ENCODE measurements at regions not wholly inside any gene's neighbourhood (a gene's known extent, or its start where the extent isn't known, plus 50 kb on each side); places are given as distances from the start of the nearest gene placed in this dataset.

DNA sequence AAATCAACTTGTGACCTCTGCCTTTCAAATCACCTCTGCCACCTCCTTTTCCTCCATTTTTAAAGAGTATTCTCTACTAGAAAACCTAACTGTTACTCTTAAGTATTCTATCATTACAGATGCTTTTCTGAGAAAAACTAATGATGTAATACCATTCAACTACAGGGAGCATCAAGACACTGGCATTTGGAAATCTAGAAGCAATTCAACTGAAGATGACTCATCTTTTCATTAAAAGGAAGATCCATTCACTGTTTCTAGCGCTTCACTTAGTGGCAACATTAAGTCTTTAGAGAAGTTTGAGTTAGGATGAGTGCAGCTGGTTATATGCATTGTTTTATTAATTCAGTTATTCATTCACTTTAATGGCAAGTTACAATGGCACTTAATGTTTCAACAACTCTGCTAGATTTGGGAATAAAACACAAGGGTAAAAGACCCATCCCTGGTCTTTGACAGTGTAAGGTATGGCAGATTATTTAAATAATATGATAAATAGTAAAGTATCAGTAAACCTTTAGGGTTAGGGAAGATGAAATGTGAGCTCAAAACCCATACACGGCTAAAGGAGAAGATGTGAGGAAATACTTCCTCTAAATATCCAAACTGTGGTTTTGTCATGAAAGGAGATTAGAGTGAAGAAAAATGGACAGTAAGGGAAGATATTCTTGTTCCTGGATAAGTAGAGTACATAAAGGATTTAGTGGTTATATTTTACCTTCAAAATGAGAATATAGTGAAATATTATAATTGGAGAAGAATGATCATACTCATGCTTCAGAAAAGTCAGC is 61.7 kb downstream of the KCNJ2 start:
- Histone ChIP-seq H3K4me3 (ENCODE audit: low read depth in 1 of 3, low read length in 3 of 3) (no peak overlapping the region), H3K27ac (ENCODE audit: low read depth in 1 of 2, low read length in 2 of 2) (no peak overlapping the region), H3K36me3 (ENCODE audit: control insufficient read depth in 4 of 4, insufficient read depth in 3 of 4, low read depth in 1 of 4, low read length in 3 of 4) (no peaks in the 10 kb centered on the region), H3K27me3 (ENCODE audit: control insufficient read depth in 4 of 4, insufficient read depth in 4 of 4, low read length in 3 of 4) (peaks cover 0 to 8% (median under 1%) of the 10 kb centered on the region in 4 donors), H3K9ac (ENCODE audit: low read depth in 1 of 2, low read length in 2 of 2) (no peak overlapping the region), H3K4me1 (ENCODE audit: control insufficient read depth in 4 of 4, insufficient read depth in 4 of 4, low read length in 3 of 4) (no peaks in the 10 kb centered on the region), H3K9me3 (ENCODE audit: control insufficient read depth in 4 of 4, low read length in 3 of 4) (no peaks in the 10 kb centered on the region)
- 75% methylated on average over 2 of the region's 2 CpGs for WGBS
- DNase-seq (ENCODE audit: low spot score), result no peak
- TF ChIP-seq YY1 (IDR thresholded peaks at IDR 0.05), result no peak
- TF ChIP-seq, protein P1, sequence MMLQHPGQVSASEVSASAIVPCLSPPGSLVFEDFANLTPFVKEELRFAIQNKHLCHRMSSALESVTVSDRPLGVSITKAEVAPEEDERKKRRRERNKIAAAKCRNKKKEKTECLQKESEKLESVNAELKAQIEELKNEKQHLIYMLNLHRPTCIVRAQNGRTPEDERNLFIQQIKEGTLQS (IDR thresholded peaks at IDR 0.05), result no peak

DNA sequence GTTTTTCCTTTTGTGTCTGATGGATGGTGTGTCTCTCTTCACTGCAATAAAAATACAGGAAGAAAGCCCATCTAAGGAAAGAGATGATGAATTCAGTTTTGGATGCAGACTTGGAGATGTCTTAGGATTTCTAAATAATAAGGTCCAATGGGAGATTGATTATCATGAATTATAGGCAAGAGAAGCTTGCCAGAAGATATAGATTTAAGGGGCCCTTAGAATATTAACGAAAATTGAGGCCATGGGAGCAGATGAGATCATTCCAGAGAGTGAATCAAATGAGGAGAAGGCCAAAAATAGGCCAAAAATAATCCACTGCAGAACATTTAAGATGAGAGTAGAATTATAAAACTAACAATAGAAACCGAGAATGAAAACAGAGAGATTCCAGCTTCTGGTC is 63.1 kb downstream of the KCNJ2 start:
- no peak for DNase-seq (ENCODE audit: low spot score)
- Histone ChIP-seq H3K27me3 (ENCODE audit: control insufficient read depth in 4 of 4, insufficient read depth in 4 of 4, low read length in 3 of 4) (peaks cover 0 to 8% (median 0%) of the 10 kb centered on the region in 4 donors), H3K4me3 (ENCODE audit: low read depth in 1 of 3, low read length in 3 of 3) (no peak overlapping the region), H3K36me3 (ENCODE audit: control insufficient read depth in 4 of 4, insufficient read depth in 3 of 4, low read depth in 1 of 4, low read length in 3 of 4) (no peaks in the 10 kb centered on the region), H3K9ac (ENCODE audit: low read depth in 1 of 2, low read length in 2 of 2) (no peak overlapping the region), H3K4me1 (ENCODE audit: control insufficient read depth in 4 of 4, insufficient read depth in 4 of 4, low read length in 3 of 4) (no peaks in the 10 kb centered on the region), H3K27ac (ENCODE audit: low read depth in 1 of 2, low read length in 2 of 2) (no peak overlapping the region), H3K9me3 (ENCODE audit: control insufficient read depth in 4 of 4, low read length in 3 of 4) (no peaks in the 10 kb centered on the region)
- WGBS, result 62% methylated on average over 2 of the region's 2 CpGs
- TF ChIP-seq NR2F2 (IDR thresholded peaks at IDR 0.05) (no peak), RXRA (IDR thresholded peaks at IDR 0.05) (no peak), GABPA (IDR thresholded peaks at IDR 0.05 in 1 of 2, conservative IDR thresholded peaks at IDR 0.05 in 1 of 2) (no peak), JUND (IDR thresholded peaks at IDR 0.05) (no peak), FOXA1 (IDR thresholded peaks at IDR 0.05) (no peak), FOXA2 (IDR thresholded peaks at IDR 0.05) (no peak), EGR1 (IDR thresholded peaks at IDR 0.05; ENCODE audit: low read depth in 2 of 2) (no peak), SP1 (IDR thresholded peaks at IDR 0.05) (no peak), RAD21 (IDR thresholded peaks at IDR 0.05) (no peak), TAF1 (conservative IDR thresholded peaks at IDR 0.05) (no peak), HNF4A (conservative IDR thresholded peaks at IDR 0.05) (no peak), HNF4G (IDR thresholded peaks at IDR 0.05) (no peak)
- TF ChIP-seq, protein P1 (IDR thresholded peaks at IDR 0.05), result no peak
- TF ChIP-seq, protein P2, sequence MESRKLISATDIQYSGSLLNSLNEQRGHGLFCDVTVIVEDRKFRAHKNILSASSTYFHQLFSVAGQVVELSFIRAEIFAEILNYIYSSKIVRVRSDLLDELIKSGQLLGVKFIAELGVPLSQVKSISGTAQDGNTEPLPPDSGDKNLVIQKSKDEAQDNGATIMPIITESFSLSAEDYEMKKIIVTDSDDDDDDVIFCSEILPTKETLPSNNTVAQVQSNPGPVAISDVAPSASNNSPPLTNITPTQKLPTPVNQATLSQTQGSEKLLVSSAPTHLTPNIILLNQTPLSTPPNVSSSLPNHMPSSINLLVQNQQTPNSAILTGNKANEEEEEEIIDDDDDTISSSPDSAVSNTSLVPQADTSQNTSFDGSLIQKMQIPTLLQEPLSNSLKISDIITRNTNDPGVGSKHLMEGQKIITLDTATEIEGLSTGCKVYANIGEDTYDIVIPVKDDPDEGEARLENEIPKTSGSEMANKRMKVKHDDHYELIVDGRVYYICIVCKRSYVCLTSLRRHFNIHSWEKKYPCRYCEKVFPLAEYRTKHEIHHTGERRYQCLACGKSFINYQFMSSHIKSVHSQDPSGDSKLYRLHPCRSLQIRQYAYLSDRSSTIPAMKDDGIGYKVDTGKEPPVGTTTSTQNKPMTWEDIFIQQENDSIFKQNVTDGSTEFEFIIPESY (IDR thresholded peaks at IDR 0.05), result no peak
- TF ChIP-seq, protein P3, sequence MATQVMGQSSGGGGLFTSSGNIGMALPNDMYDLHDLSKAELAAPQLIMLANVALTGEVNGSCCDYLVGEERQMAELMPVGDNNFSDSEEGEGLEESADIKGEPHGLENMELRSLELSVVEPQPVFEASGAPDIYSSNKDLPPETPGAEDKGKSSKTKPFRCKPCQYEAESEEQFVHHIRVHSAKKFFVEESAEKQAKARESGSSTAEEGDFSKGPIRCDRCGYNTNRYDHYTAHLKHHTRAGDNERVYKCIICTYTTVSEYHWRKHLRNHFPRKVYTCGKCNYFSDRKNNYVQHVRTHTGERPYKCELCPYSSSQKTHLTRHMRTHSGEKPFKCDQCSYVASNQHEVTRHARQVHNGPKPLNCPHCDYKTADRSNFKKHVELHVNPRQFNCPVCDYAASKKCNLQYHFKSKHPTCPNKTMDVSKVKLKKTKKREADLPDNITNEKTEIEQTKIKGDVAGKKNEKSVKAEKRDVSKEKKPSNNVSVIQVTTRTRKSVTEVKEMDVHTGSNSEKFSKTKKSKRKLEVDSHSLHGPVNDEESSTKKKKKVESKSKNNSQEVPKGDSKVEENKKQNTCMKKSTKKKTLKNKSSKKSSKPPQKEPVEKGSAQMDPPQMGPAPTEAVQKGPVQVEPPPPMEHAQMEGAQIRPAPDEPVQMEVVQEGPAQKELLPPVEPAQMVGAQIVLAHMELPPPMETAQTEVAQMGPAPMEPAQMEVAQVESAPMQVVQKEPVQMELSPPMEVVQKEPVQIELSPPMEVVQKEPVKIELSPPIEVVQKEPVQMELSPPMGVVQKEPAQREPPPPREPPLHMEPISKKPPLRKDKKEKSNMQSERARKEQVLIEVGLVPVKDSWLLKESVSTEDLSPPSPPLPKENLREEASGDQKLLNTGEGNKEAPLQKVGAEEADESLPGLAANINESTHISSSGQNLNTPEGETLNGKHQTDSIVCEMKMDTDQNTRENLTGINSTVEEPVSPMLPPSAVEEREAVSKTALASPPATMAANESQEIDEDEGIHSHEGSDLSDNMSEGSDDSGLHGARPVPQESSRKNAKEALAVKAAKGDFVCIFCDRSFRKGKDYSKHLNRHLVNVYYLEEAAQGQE (IDR thresholded peaks at IDR 0.05), result no peak
- TF ChIP-seq, protein P4, sequence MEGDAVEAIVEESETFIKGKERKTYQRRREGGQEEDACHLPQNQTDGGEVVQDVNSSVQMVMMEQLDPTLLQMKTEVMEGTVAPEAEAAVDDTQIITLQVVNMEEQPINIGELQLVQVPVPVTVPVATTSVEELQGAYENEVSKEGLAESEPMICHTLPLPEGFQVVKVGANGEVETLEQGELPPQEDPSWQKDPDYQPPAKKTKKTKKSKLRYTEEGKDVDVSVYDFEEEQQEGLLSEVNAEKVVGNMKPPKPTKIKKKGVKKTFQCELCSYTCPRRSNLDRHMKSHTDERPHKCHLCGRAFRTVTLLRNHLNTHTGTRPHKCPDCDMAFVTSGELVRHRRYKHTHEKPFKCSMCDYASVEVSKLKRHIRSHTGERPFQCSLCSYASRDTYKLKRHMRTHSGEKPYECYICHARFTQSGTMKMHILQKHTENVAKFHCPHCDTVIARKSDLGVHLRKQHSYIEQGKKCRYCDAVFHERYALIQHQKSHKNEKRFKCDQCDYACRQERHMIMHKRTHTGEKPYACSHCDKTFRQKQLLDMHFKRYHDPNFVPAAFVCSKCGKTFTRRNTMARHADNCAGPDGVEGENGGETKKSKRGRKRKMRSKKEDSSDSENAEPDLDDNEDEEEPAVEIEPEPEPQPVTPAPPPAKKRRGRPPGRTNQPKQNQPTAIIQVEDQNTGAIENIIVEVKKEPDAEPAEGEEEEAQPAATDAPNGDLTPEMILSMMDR (IDR thresholded peaks at IDR 0.05; ENCODE audit: low read depth, low read length, missing input control), result no peak

Data from liver (tissue), 8 donors.